Peyer's patch (tissue), 4 donors: ENCODE measurements at regions not wholly inside any gene's neighbourhood (a gene's known extent, or its start where the extent isn't known, plus 50 kb on each side); places are given as distances from the start of the nearest gene placed in this dataset.

Experiments used
- DNase-seq, 3 donors: peaks; one replicate each; pipeline ENCODE4 v3.0.0-alpha.2; 2017 to 2019
- H3K27ac ChIP-seq, 4 donors: fragments of 200-600 bp; sonication (generic); one replicate each; pipeline ENCODE4 v1.5.1; 2016 to 2019
- H3K27me3 ChIP-seq, 2 donors: fragments of 200-600 bp; sonication (generic); one replicate each; pipeline ENCODE4 v1.5.1; 2019
- H3K36me3 ChIP-seq, 3 donors: fragments of 200-600 bp; sonication (generic); one replicate each; pipeline ENCODE4 v1.5.1; 2016 to 2019
- H3K4me1 ChIP-seq, 4 donors: fragments of 200-600 bp; sonication (generic); one replicate each; pipeline ENCODE4 v1.5.1; 2016 to 2019
- H3K4me3 ChIP-seq, 4 donors: fragments of 200-600 bp; sonication (generic); 1 replicate in 3 of 4; 2 replicates in 1 of 4; pipeline ENCODE4 v1.5.1; 2016 to 2019; ENCODE audit warnings: mild to moderate bottlenecking in 1 of 4
- H3K9me3 ChIP-seq, 4 donors: fragments of 200-600 bp; sonication (generic); one replicate each; pipeline ENCODE4 v1.5.1; 2016 to 2019; ENCODE audit warnings: mild to moderate bottlenecking in 1 of 4
- POLR2A ChIP-seq, 2 donors: fragments of 450-650 bp; IDR thresholded peaks; one replicate each; pipeline ENCODE4 v1.5.1; 2017; ENCODE audit warnings: antibody characterized with exemption in 2 of 2, mild to moderate bottlenecking in 2 of 2, moderate library complexity in 2 of 2
- TF ChIP-seq, protein P1 (sequence below), 6 experiments: fragments of 450-650 bp in 4 of 6; fragments of 200-600 bp in 2 of 6; sonication (generic) in 1 of 6; IDR thresholded peaks; one replicate each; pipeline ENCODE4 v1.5.1; 2017 to 2019; ENCODE audit warnings: antibody characterized with exemption in 6 of 6, mild to moderate bottlenecking in 3 of 6, moderate library complexity in 1 of 6

DNA sequence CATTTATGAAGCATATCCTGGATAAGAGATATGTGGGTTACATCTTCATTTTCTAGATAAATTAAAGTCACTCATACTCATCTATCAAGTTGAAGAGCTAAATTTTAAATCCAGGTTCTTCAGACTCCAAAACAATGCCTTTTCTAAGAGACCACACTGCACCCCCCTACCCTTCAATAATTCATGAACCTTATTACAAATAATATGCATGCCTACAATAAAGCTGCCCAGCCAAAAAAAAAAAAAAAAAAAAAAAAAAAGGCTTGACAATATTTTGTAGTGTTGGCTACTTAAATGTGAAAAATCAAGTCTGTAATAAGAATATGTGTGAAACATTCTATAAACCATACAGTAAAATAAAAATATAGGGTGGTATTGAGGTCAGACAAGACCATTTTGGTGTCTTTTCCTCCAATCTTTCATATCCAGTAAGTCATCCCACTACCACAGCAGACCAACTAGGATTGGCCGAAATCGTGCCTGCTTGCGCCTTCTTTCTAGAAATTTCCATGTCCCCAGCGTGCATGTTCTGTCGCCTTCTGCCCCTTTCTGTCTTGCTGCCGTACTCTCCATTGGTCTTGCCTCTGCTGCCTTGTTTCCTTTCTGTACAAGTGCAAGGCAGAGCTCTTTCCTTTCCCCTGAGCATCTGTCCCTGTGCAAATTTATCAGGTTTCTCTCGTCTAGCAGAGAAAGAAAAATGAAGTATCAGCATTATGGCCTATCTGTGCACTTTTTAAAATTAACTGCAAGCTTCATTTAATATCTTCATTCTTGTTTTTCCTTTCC, 92.6 kb upstream of the NDUFV2 start:
- H3K9me3 ChIP-seq: no peaks in the 10 kb centered on the region
- H3K36me3 ChIP-seq: no peaks in the 10 kb centered on the region
- H3K27ac ChIP-seq: no peak overlapping the region
- H3K27me3 ChIP-seq: no peaks in the 10 kb centered on the region
- no peak for DNase-seq
- no peaks in the 10 kb centered on the region for H3K4me1 ChIP-seq
- TF ChIP-seq POLR2A (IDR thresholded peaks at IDR 0.05): no peak
- TF ChIP-seq, protein P1, sequence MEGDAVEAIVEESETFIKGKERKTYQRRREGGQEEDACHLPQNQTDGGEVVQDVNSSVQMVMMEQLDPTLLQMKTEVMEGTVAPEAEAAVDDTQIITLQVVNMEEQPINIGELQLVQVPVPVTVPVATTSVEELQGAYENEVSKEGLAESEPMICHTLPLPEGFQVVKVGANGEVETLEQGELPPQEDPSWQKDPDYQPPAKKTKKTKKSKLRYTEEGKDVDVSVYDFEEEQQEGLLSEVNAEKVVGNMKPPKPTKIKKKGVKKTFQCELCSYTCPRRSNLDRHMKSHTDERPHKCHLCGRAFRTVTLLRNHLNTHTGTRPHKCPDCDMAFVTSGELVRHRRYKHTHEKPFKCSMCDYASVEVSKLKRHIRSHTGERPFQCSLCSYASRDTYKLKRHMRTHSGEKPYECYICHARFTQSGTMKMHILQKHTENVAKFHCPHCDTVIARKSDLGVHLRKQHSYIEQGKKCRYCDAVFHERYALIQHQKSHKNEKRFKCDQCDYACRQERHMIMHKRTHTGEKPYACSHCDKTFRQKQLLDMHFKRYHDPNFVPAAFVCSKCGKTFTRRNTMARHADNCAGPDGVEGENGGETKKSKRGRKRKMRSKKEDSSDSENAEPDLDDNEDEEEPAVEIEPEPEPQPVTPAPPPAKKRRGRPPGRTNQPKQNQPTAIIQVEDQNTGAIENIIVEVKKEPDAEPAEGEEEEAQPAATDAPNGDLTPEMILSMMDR (IDR thresholded peaks at IDR 0.05): no peak
- H3K4me3 ChIP-seq: no peak overlapping the region

DNA sequence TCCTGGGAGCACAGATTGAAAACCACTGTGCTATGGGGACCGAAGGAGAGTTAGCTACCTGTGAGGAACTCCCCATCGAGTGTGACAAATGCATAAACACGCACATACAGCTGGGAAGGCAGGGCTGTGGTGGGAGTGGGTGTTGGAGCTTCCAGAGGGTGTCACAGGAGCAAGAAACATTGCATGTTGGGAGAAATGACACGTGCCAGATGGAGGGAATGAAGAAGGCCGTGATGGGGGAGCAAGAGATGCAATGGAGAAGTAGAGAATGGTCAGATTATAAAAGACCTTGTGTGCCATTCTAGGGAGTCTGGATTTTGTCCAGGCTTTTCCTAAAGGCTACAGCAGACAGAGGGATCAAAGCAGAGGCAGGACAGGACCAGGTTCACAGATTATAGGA, 91.1 kb upstream of the NDUFV2 start:
- no peaks in the 10 kb centered on the region for H3K27me3 ChIP-seq
- H3K4me1 ChIP-seq: no peaks in the 10 kb centered on the region
- H3K27ac ChIP-seq: no peak overlapping the region
- H3K4me3 ChIP-seq: no peak overlapping the region
- DNase-seq: no peak
- TF ChIP-seq, protein P1 (IDR thresholded peaks at IDR 0.05): no peak
- TF ChIP-seq POLR2A (IDR thresholded peaks at IDR 0.05): no peak
- H3K36me3 ChIP-seq: no peaks in the 10 kb centered on the region
- H3K9me3 ChIP-seq: no peaks in the 10 kb centered on the region

DNA sequence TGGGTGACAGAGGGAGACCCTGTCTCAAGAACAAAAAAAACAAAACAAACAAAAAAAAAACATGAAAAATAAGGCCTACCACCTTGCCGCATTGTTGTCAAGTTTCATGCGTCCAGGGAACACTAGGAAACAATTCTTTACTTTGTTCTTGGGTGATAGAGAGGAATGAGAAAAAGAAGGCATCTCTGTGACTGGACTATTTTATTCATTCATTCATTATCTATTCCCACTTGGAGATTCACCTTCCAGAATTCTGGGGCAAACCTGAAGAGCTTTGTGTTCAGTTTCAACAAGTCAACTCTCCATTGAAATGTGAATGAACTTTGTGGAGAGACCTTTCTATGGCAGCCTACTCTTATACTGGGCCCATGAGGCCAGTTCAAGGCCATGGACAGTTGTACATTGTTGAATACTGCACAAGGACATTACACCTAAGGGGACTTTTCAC, 88.5 kb upstream of the NDUFV2 start:
- Histone ChIP-seq H3K36me3 (no peaks in the 10 kb centered on the region), H3K27me3 (no peaks in the 10 kb centered on the region), H3K4me3 (no peak overlapping the region), H3K4me1 (peaks cover 0 to 11% (median 0%) of the 10 kb centered on the region in 4 donors), H3K9me3 (no peaks in the 10 kb centered on the region), H3K27ac (no peak overlapping the region)
- DNase-seq: no peak
- TF ChIP-seq, protein P1 (IDR thresholded peaks at IDR 0.05): no peak
- TF ChIP-seq POLR2A (IDR thresholded peaks at IDR 0.05): no peak

DNA sequence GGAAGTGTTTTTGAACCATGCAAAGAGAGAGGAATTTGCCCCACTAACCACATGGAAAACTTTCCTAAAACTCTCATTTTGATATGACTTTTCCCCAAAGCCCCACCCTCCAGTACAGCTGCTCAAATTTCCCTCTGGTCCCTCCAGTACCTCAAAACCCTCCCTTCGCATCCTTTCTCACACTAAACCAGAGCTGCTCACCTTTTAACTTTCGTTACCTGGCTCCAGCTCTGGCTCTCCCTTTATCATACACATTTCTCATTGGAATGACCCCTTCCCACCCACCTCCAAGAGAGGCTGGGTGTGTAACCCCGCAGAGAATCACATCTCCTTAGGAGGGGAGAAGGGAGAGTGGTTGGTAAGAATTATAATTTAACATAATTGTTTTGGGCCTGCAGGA, 86.8 kb upstream of the NDUFV2 start:
- no peak overlapping the region for H3K27ac ChIP-seq
- TF ChIP-seq POLR2A (IDR thresholded peaks at IDR 0.05): no peak
- TF ChIP-seq, protein P1 (IDR thresholded peaks at IDR 0.05): no peak
- H3K36me3 ChIP-seq: no peaks in the 10 kb centered on the region
- peaks cover 0 to 11% (median 0%) of the 10 kb centered on the region in 4 donors for H3K4me1 ChIP-seq
- DNase-seq: no peak
- no peaks in the 10 kb centered on the region for H3K9me3 ChIP-seq
- no peaks in the 10 kb centered on the region for H3K27me3 ChIP-seq
- H3K4me3 ChIP-seq: no peak overlapping the region

DNA sequence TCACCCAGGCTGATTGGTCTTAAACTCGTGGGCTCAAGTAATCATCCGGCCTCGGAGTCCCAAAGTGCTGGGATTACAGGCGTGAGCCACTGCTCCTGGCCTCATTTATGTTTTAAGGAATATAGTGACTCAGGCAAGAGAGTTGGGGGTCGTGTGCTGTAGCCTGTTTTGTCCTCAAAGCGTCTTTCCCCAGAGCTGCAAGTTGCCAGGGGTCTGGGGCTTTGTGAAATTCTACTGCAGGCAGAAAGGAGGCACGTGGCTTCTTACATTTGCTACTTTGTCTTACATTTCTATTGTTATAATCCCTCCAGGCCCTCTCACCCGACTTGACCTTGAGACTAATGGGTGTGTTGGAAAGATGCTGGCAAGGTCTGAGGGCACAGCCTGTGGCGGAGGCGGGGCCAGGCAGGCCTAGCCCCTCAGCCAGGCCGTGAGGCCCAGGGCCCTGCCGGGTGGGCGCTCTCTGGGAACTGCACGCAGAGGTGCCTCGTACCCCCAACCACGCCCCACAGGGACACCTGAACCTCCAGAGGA, 85.8 kb upstream of the NDUFV2 start:
- TF ChIP-seq POLR2A (IDR thresholded peaks at IDR 0.05): no peak
- TF ChIP-seq, protein P1 (IDR thresholded peaks at IDR 0.05): no peak
- Histone ChIP-seq H3K9me3 (no peaks in the 10 kb centered on the region), H3K4me3 (peak overlapping the region in 3 of 4 donors; percentile 2 to 36 (median 22)), H3K36me3 (no peaks in the 10 kb centered on the region), H3K27me3 (no peaks in the 10 kb centered on the region), H3K27ac (peak overlapping the region in 3 of 4 donors; percentile 44 to 72 (median 52)), H3K4me1 (peaks cover 0 to 11% (median 0%) of the 10 kb centered on the region in 4 donors)
- DNase-seq: no peak
